ENCODE measurements at regions not wholly inside any gene's neighbourhood (a gene's known extent, or its start where the extent isn't known, plus 50 kb on each side); places are given as distances from the start of the nearest gene placed in this dataset.

- DNase-seq = no peak
These were observed 147.3 kb downstream of the IRS1 start for GRCh38 chr2:226652369-226652768.

GRCh38 chr2:226649871-226650660, 149.6 kb downstream of the IRS1 start:
- DNase-seq = peak; percentile 60

GRCh38 chr2:226649201-226649600, 150.4 kb downstream of the IRS1 start:
- DNase-seq = no peak

- no peak for DNase-seq
These were observed 151.8 kb downstream of the IRS1 start for GRCh38 chr2:226647621-226648518.

GRCh38 chr2:226644399-226644865, 155.2 kb downstream of the IRS1 start:
- DNase-seq = no peak

- no peak for DNase-seq
These were observed 155.7 kb downstream of the IRS1 start for GRCh38 chr2:226643946-226644282.

- DNase-seq = no peak
These were observed 156.3 kb downstream of the IRS1 start for GRCh38 chr2:226643030-226643945.

GRCh38 chr2:226641008-226641407, 158.6 kb downstream of the IRS1 start:
- DNase-seq = no peak

- no peak for DNase-seq
These were observed 159.1 kb downstream of the IRS1 start for GRCh38 chr2:226640501-226640900.

- no peak for DNase-seq
These were observed 160.1 kb downstream of the IRS1 start for GRCh38 chr2:226639550-226639949.

GRCh38 chr2:226638576-226638975, 161.0 kb downstream of the IRS1 start:
- no peak for DNase-seq

GRCh38 chr2:226637383-226637782, 162.2 kb downstream of the IRS1 start:
- no peak for DNase-seq

GRCh38 chr2:226636586-226636985, 163.0 kb downstream of the IRS1 start:
- no peak for DNase-seq

- no peak for DNase-seq
These were observed 164.5 kb downstream of the IRS1 start for GRCh38 chr2:226634943-226635604.

GRCh38 chr2:226631671-226632070, 167.9 kb downstream of the IRS1 start:
- DNase-seq = no peak

- no peak for DNase-seq
These were observed 168.4 kb downstream of the IRS1 start for GRCh38 chr2:226631187-226631586.

GRCh38 chr2:226625946-226626345, 173.7 kb downstream of the IRS1 start:
- DNase-seq = no peak

- DNase-seq = no peak
These were observed 175.8 kb downstream of the IRS1 start for GRCh38 chr2:226623587-226624368.

- no peak for DNase-seq
These were observed 177.1 kb downstream of the IRS1 start for GRCh38 chr2:226622484-226622883.

- no peak for DNase-seq
These were observed 179.4 kb downstream of the IRS1 start for GRCh38 chr2:226620176-226620575.

GRCh38 chr2:226619707-226620106, 179.9 kb downstream of the IRS1 start:
- no peak for DNase-seq
